ENCODE measurements at regions not wholly inside any gene's neighbourhood (a gene's known extent, or its start where the extent isn't known, plus 50 kb on each side); places are given as distances from the start of the nearest gene placed in this dataset.
A peak's percentile ranks its signal among the peaks of the same experiment; 100 is the strongest.
"Not testable (repeated sequence)": the region's sequence is repeated elsewhere in the genome, so short reads cannot be mapped to it uniquely, and the experiment has no call there.

DNA sequence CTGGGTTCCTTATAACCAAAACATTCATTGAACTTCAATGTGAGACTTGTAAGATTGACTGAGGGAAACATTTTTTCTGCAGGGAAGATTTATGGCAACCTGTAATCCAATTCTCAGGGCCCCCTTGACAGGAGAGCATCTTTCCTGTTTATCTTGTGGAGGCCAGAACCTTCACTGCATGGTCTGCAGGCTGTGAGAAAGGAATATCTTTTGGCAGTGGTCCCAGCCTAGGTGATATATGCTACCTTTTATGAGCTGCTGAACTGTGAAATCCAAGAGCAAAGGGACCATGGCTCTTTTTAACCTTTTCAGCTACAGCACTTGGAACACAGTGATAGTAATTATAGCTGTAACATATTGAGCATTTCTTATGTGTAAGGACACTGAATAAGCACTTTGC is 590.2 kb upstream of the B3GAT1 start:
- intact Hi-C loops (cut with DNase I) = no loop called here
- peaks cover 0 to 38% (median 10%) of the 10 kb centered on the region in 7 donors for H3K27me3 ChIP-seq
- DNase-seq = no peak

DNA sequence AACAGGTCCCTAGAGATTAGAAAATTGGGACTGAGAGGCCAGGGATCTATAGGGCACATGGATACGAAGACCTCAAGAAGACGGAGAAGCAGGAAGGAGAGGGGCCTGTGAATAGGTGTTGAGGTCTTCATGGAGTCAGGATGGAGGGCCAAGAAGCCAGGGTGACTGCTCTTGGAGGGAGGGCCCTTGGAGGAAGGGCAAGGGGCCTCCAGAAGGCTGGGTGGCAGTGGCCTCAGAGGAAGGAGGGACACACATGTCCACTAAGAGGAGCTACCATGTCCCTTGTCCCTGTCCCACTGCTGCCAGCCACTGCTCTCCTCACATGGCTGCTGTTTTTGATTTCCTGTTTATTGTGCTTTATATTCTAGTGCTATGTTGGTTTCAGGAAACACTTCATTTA is 589.5 kb upstream of the B3GAT1 start:
- Histone ChIP-seq H3K9me3 (no peaks in the 10 kb centered on the region), H3K4me3 (no peak overlapping the region), H3K27me3 (peaks cover 0 to 34% (median 6%) of the 10 kb centered on the region in 7 donors), H3K36me3 (no peaks in the 10 kb centered on the region), H3K4me1 (no peaks in the 10 kb centered on the region), H3K27ac (no peak overlapping the region)
- intact Hi-C loops (cut with DNase I) = no loop called here
- WGBS, 2 donors = 91 to 97% methylated on average over 2 of the region's 2 CpGs
- DNase-seq = no peak
- no peak for ATAC-seq
- TF ChIP-seq, protein P1, sequence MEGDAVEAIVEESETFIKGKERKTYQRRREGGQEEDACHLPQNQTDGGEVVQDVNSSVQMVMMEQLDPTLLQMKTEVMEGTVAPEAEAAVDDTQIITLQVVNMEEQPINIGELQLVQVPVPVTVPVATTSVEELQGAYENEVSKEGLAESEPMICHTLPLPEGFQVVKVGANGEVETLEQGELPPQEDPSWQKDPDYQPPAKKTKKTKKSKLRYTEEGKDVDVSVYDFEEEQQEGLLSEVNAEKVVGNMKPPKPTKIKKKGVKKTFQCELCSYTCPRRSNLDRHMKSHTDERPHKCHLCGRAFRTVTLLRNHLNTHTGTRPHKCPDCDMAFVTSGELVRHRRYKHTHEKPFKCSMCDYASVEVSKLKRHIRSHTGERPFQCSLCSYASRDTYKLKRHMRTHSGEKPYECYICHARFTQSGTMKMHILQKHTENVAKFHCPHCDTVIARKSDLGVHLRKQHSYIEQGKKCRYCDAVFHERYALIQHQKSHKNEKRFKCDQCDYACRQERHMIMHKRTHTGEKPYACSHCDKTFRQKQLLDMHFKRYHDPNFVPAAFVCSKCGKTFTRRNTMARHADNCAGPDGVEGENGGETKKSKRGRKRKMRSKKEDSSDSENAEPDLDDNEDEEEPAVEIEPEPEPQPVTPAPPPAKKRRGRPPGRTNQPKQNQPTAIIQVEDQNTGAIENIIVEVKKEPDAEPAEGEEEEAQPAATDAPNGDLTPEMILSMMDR (IDR thresholded peaks at IDR 0.05) = no peak

More for the DNA sequence above, 590.2 kb upstream of the B3GAT1 start:
- Histone ChIP-seq H3K36me3 (no peaks in the 10 kb centered on the region), H3K27ac (no peak overlapping the region), H3K9me3 (no peaks in the 10 kb centered on the region), H3K4me3 (no peak overlapping the region), H3K4me1 (peaks cover 0 to under 1% (median 0%) of the 10 kb centered on the region in 9 donors)
- TF ChIP-seq, protein P1 (IDR thresholded peaks at IDR 0.05) = no peak
- ATAC-seq = no peak

DNA sequence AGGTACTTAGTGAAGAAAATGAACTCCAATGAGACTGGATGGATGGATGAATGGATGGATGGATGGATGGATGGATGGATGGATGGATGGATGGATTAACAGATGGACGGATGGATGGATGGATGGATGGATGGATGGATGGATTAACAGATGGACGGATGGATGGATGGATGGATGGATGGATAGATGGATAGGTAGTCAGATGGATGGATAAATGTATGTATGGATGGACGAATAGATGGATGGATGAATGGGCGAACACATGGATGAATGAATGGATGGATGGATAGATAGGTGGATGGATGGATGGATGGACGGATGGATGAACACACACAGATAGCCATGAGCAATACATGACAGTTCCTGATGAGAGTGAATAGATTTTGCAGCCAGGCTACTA is 589.0 kb upstream of the B3GAT1 start:
- DNase-seq; H3K4me1 ChIP-seq; H3K27ac ChIP-seq; H3K36me3 ChIP-seq; H3K9me3 ChIP-seq; intact Hi-C loops (cut with DNase I); H3K4me3 ChIP-seq; ATAC-seq: not testable (repeated sequence)
- peaks cover 0 to 29% (median 6%) of the 10 kb centered on the region in 7 donors for H3K27me3 ChIP-seq
- WGBS, 2 donors = 79 to 82% methylated on average over 5 of the region's 5 CpGs

DNA sequence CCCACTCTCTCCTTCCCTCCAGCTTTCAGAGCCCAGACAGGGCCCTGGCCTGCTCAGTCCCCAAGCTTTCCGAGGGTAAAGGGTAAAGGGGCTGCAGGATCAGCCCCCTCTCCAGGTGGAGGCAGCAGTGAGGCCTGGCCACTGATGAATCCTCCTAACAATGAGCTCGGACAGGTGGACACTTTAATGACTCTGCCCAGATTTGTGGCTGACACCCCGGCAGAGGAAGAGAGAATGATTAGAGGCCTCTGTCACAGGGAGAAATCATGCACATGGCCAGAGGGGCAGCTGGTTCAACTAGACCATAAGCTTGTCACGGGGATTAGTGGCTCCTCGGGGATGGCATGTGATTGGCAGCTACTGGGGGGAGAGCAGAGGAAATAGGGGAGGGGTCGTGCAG is 587.5 kb upstream of the B3GAT1 start:
- no peak overlapping the region for H3K4me3 ChIP-seq
- intact Hi-C loops (cut with DNase I) = no loop called here
- peaks cover 0 to 3% (median 0%) of the 10 kb centered on the region in 9 donors for H3K4me1 ChIP-seq
- TF ChIP-seq, protein P1 (IDR thresholded peaks at IDR 0.05) = no peak
- H3K27me3 ChIP-seq = peaks cover 0 to 21% (median 11%) of the 10 kb centered on the region in 7 donors
- DNase-seq (no peak), ATAC-seq (no peak)
- H3K9me3 ChIP-seq = no peaks in the 10 kb centered on the region
- WGBS, 2 donors = 39 to 54% methylated on average over 6 of the region's 6 CpGs
- no peak overlapping the region for H3K27ac ChIP-seq
- no peaks in the 10 kb centered on the region for H3K36me3 ChIP-seq

DNA sequence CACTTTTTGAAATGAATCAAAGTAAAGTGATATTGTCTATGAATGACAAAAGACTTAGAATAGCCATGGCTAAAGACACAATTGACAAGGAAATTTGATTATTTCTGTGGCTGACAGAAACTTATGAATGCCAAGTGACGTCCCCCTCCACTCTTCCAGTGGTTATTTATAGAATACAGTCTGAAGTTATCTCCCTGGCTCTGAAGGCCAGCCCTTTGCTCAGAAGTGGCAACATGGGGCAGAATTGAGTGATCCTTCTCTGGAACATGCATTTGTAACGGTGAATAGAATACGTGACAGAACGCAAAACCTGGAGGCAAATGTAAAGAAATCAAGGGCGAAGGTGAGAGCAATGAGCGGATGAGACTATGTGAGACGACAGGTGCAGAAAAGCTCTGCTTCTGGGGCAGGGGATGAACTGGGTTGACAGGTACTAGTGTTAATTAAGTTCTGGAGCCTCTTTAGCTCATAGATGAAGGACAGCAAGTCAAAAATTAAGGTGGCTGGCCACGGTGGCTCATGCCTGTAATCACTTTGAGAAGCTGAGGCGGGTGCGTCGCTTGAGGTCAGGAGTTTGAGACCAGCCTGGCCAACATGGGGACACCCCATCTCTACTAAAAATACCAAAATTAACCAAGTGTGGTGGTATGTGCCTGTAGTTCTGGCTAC is 585.7 kb upstream of the B3GAT1 start:
- Histone ChIP-seq H3K4me3 (no peak overlapping the region), H3K27me3 (peaks cover 0 to 31% (median 11%) of the 10 kb centered on the region in 7 donors), H3K27ac (no peak overlapping the region), H3K9me3 (no peaks in the 10 kb centered on the region), H3K4me1 (peaks cover 0 to 9% (median 0%) of the 10 kb centered on the region in 9 donors), H3K36me3 (no peaks in the 10 kb centered on the region)
- ATAC-seq = peak in 1 of 8 donors; percentile 70
- intact Hi-C loops (cut with DNase I) = no loop called here
- DNase-seq = no peak
- TF ChIP-seq, protein P1 (IDR thresholded peaks at IDR 0.05) = no peak
- 60 to 72% methylated on average over 11 of the region's 11 CpGs for WGBS, 2 donors

Measured in heart right ventricle (tissue), 16 donors.